ENCODE measurements at regions not wholly inside any gene's neighbourhood (a gene's known extent, or its start where the extent isn't known, plus 50 kb on each side); places are given as distances from the start of the nearest gene placed in this dataset.

- Histone ChIP-seq H2BK5ac (ENCODE audit: insufficient read length, low read length) (no peak overlapping the region), H3K4ac (ENCODE audit: low read depth, low read length) (no peak overlapping the region), H4K5ac (ENCODE audit: insufficient read length, low read depth, low read length) (no peak overlapping the region), H4K20me1 (ENCODE audit: control insufficient read depth, insufficient read depth, insufficient read length) (no peaks in the 10 kb centered on the region), H2BK120ac (ENCODE audit: low read depth, low read length, poor library complexity, severe bottlenecking) (no peak overlapping the region), H3K9ac (ENCODE audit: extremely low read depth, insufficient read length, low read length) (no peak overlapping the region), H3K27me3 (ENCODE audit: insufficient read depth, low read length) (no peaks in the 10 kb centered on the region), H2BK12ac (ENCODE audit: insufficient read length, low read depth, low read length) (no peak overlapping the region), H3K56ac (ENCODE audit: insufficient read length, low read depth, low read length) (no peak overlapping the region), H3K9me3 (ENCODE audit: control insufficient read depth, low read depth, low read length) (no peaks in the 10 kb centered on the region), H3K79me1 (ENCODE audit: insufficient read depth, low read depth, low read length, poor library complexity, severe bottlenecking) (no peaks in the 10 kb centered on the region), H3K4me1 (ENCODE audit: insufficient read depth, low read length) (no peaks in the 10 kb centered on the region), H3T11ph (ENCODE audit: low read length) (no peak overlapping the region), H3K27ac (ENCODE audit: insufficient read length, low read depth, low read length) (no peak overlapping the region), H2AK5ac (ENCODE audit: insufficient read length, low read length) (no peak overlapping the region), H3K14ac (ENCODE audit: insufficient read depth, low read length) (no peak overlapping the region), H3K79me2 (ENCODE audit: insufficient read depth, low read length) (no peaks in the 10 kb centered on the region), H3K23me2 (ENCODE audit: insufficient read length, low read depth, low read length, poor library complexity, severe bottlenecking) (no peaks in the 10 kb centered on the region), H4K8ac (replicated peaks; ENCODE audit: insufficient read length, low read depth, low read length) (no peak overlapping the region), H3K18ac (ENCODE audit: insufficient read length, low read depth, low read length) (no peak overlapping the region), H3K23ac (ENCODE audit: insufficient read length, low read depth, low read length) (no peak overlapping the region), H2BK15ac (ENCODE audit: low read depth, low read length) (no peak overlapping the region), H2BK20ac (ENCODE audit: low read depth, low read length, poor library complexity, severe bottlenecking) (no peak overlapping the region), H4K91ac (ENCODE audit: insufficient read length, low read depth, low read length) (no peak overlapping the region), H2AFZ (ENCODE audit: low read length) (no peak overlapping the region), H3K4me2 (ENCODE audit: insufficient read depth, insufficient read length, low read length) (no peak overlapping the region)
- no peaks in the 10 kb centered on the region for H3K36me3 Mint-ChIP-seq (ENCODE audit: insufficient read depth in 1 of 3, low read depth in 3 of 3)
- no peak for TF ChIP-seq CTCF (conservative IDR thresholded peaks at IDR 0.05)
- no peaks in the 10 kb centered on the region for H3K4me1 Mint-ChIP-seq
- H3K9me3 Mint-ChIP-seq, result peaks cover 4% of the 10 kb centered on the region in 2 experiments; a peak in 2 of 5 replicates
- no peak overlapping the region for H3K4me3 Mint-ChIP-seq
- DNase-seq, result no peak
- no peak overlapping the region for H3K27ac Mint-ChIP-seq
- no peaks in the 10 kb centered on the region for H3K27me3 Mint-ChIP-seq (ENCODE audit: low read depth)
Measured at GRCh38 chr4:19735012-19735411, 516.7 kb upstream of the SLIT2 start.
